ENCODE measurements at regions not wholly inside any gene's neighbourhood (a gene's known extent, or its start where the extent isn't known, plus 50 kb on each side); places are given as distances from the start of the nearest gene placed in this dataset.

GRCh38 chr6:14944593-14944992 is 301.3 kb upstream of the JARID2 start:
- DNase-seq (ENCODE audit: low spot score): no peak

- DNase-seq (ENCODE audit: low spot score): no peak
These were observed 300.2 kb upstream of the JARID2 start for GRCh38 chr6:14945461-14946185.

- DNase-seq (ENCODE audit: low spot score): no peak
These were observed 299.1 kb upstream of the JARID2 start for GRCh38 chr6:14946753-14947152.

- no peak for DNase-seq (ENCODE audit: low spot score)
These were observed 297.2 kb upstream of the JARID2 start for GRCh38 chr6:14948586-14949245.

GRCh38 chr6:14950103-14950969 is 295.5 kb upstream of the JARID2 start:
- DNase-seq (ENCODE audit: low spot score): no peak

- no peak for DNase-seq (ENCODE audit: low spot score)
These were observed 294.9 kb upstream of the JARID2 start for GRCh38 chr6:14950970-14951276.

- DNase-seq (ENCODE audit: low spot score): no peak
These were observed 294.2 kb upstream of the JARID2 start for GRCh38 chr6:14951704-14952103.

GRCh38 chr6:14953836-14954235 is 292.0 kb upstream of the JARID2 start:
- DNase-seq (ENCODE audit: low spot score): no peak

GRCh38 chr6:14957355-14958059 is 288.4 kb upstream of the JARID2 start:
- DNase-seq (ENCODE audit: low spot score): no peak

GRCh38 chr6:14959324-14959885 is 286.5 kb upstream of the JARID2 start:
- no peak for DNase-seq (ENCODE audit: low spot score)

- no peak for DNase-seq (ENCODE audit: low spot score)
These were observed 281.2 kb upstream of the JARID2 start for GRCh38 chr6:14964556-14965270.

GRCh38 chr6:14965424-14966075 is 280.3 kb upstream of the JARID2 start:
- DNase-seq (ENCODE audit: low spot score): no peak

- DNase-seq (ENCODE audit: low spot score): no peak
These were observed 279.6 kb upstream of the JARID2 start for GRCh38 chr6:14966096-14966905.

GRCh38 chr6:14966906-14967711 is 278.8 kb upstream of the JARID2 start:
- DNase-seq (ENCODE audit: low spot score): no peak

- DNase-seq (ENCODE audit: low spot score): no peak
These were observed 277.7 kb upstream of the JARID2 start for GRCh38 chr6:14968056-14968637.

- no peak for DNase-seq (ENCODE audit: low spot score)
These were observed 276.7 kb upstream of the JARID2 start for GRCh38 chr6:14969126-14969525.

- DNase-seq (ENCODE audit: low spot score): no peak
These were observed 273.3 kb upstream of the JARID2 start for GRCh38 chr6:14972379-14973067.

GRCh38 chr6:14974372-14974771 is 271.5 kb upstream of the JARID2 start:
- DNase-seq (ENCODE audit: low spot score): no peak
